ENCODE measurements at regions not wholly inside any gene's neighbourhood (a gene's known extent, or its start where the extent isn't known, plus 50 kb on each side); places are given as distances from the start of the nearest gene placed in this dataset.
"Not testable (repeated sequence)": the region's sequence is repeated elsewhere in the genome, so short reads cannot be mapped to it uniquely, and the experiment has no call there.

- DNase-seq (ENCODE audit: extremely low spot score) = no peak
- POLR2A ChIA-PET = no interaction called here
- no peak for TF ChIP-seq FOXK2 (IDR thresholded peaks at IDR 0.05)
- TF ChIP-seq BHLHE40 (IDR thresholded peaks at IDR 0.05; ENCODE audit: borderline replicate concordance) = no peak
- TF ChIP-seq ZNF384 (IDR thresholded peaks at IDR 0.05) = no peak
- TF ChIP-seq PKNOX1 (IDR thresholded peaks at IDR 0.05) = no peak
- no peak for TF ChIP-seq FOXA1 (IDR thresholded peaks at IDR 0.05)
- no peak for TF ChIP-seq TARDBP (IDR thresholded peaks at IDR 0.05)
- TF ChIP-seq CTBP1 (IDR thresholded peaks at IDR 0.05; ENCODE audit: borderline replicate concordance) = no peak
- no peak for TF ChIP-seq SP1 (IDR thresholded peaks at IDR 0.05)
- no peak for TF ChIP-seq L3MBTL2 (conservative IDR thresholded peaks at IDR 0.05)
- TF ChIP-seq ARNT (IDR thresholded peaks at IDR 0.05) = no peak
- no peak for TF ChIP-seq NFRKB (IDR thresholded peaks at IDR 0.05)
- no peak for TF ChIP-seq SUZ12 (IDR thresholded peaks at IDR 0.05)
- TF ChIP-seq FOXM1 (IDR thresholded peaks at IDR 0.05; ENCODE audit: borderline replicate concordance) = no peak
- no peak for TF ChIP-seq LEF1 (IDR thresholded peaks at IDR 0.05; ENCODE audit: borderline replicate concordance)
- TF ChIP-seq HDGF (IDR thresholded peaks at IDR 0.05; ENCODE audit: borderline replicate concordance) = no peak
- CTCF ChIA-PET = no interaction called here
These were observed 119.8 kb upstream of the FOXN2 start for GRCh38 chr2:48194641-48195040.

GRCh38 chr2:48195169-48195568 lies 119.3 kb upstream of the FOXN2 start:
- ChIA-PET CTCF (no interaction called here), POLR2A (no interaction called here)
- TF ChIP-seq FOXM1 (IDR thresholded peaks at IDR 0.05; ENCODE audit: borderline replicate concordance) (no peak), HDGF (IDR thresholded peaks at IDR 0.05; ENCODE audit: borderline replicate concordance) (no peak), SP1 (IDR thresholded peaks at IDR 0.05) (no peak)
- DNase-seq (ENCODE audit: extremely low spot score) = no peak

GRCh38 chr2:48197618-48198017 lies 116.9 kb upstream of the FOXN2 start:
- no peak for TF ChIP-seq NFRKB (IDR thresholded peaks at IDR 0.05)
- TF ChIP-seq CTBP1 (IDR thresholded peaks at IDR 0.05; ENCODE audit: borderline replicate concordance) = no peak
- TF ChIP-seq ELF4 (IDR thresholded peaks at IDR 0.05) = no peak
- TF ChIP-seq SUZ12 (IDR thresholded peaks at IDR 0.05) = no peak
- no peak for TF ChIP-seq SP1 (IDR thresholded peaks at IDR 0.05)
- TF ChIP-seq BHLHE40 (IDR thresholded peaks at IDR 0.05; ENCODE audit: borderline replicate concordance) = no peak
- TF ChIP-seq L3MBTL2 (conservative IDR thresholded peaks at IDR 0.05) = no peak
- no peak for TF ChIP-seq ARNT (IDR thresholded peaks at IDR 0.05)
- TF ChIP-seq FOXA1 (IDR thresholded peaks at IDR 0.05) = no peak
- no peak for TF ChIP-seq HDGF (IDR thresholded peaks at IDR 0.05; ENCODE audit: borderline replicate concordance)
- TF ChIP-seq PKNOX1 (IDR thresholded peaks at IDR 0.05) = no peak
- TF ChIP-seq TARDBP (IDR thresholded peaks at IDR 0.05) = no peak
- TF ChIP-seq LEF1 (IDR thresholded peaks at IDR 0.05; ENCODE audit: borderline replicate concordance) = no peak
- no peak for TF ChIP-seq ZNF384 (IDR thresholded peaks at IDR 0.05)
- no peak for TF ChIP-seq FOXM1 (IDR thresholded peaks at IDR 0.05; ENCODE audit: borderline replicate concordance)
- TF ChIP-seq FOXK2 (IDR thresholded peaks at IDR 0.05) = no peak
- POLR2A ChIA-PET = no interaction called here
- CTCF ChIA-PET = no interaction called here
- no peak for DNase-seq (ENCODE audit: extremely low spot score)

GRCh38 chr2:48198371-48198770 lies 116.1 kb upstream of the FOXN2 start:
- POLR2A ChIA-PET = no interaction called here
- DNase-seq (ENCODE audit: extremely low spot score) = no peak
- no peak for TF ChIP-seq PKNOX1 (IDR thresholded peaks at IDR 0.05)
- CTCF ChIA-PET = no interaction called here

- DNase-seq (ENCODE audit: extremely low spot score) = no peak
- CTCF ChIA-PET = no interaction called here
- POLR2A ChIA-PET = no interaction called here
- no peak for TF ChIP-seq L3MBTL2 (conservative IDR thresholded peaks at IDR 0.05)
- no peak for TF ChIP-seq CTBP1 (IDR thresholded peaks at IDR 0.05; ENCODE audit: borderline replicate concordance)
- TF ChIP-seq SP1 (IDR thresholded peaks at IDR 0.05) = no peak
- no peak for TF ChIP-seq BHLHE40 (IDR thresholded peaks at IDR 0.05; ENCODE audit: borderline replicate concordance)
- TF ChIP-seq SUZ12 (IDR thresholded peaks at IDR 0.05) = no peak
- no peak for TF ChIP-seq ARNT (IDR thresholded peaks at IDR 0.05)
These were observed 115.4 kb upstream of the FOXN2 start for GRCh38 chr2:48199070-48199469.

DNA sequence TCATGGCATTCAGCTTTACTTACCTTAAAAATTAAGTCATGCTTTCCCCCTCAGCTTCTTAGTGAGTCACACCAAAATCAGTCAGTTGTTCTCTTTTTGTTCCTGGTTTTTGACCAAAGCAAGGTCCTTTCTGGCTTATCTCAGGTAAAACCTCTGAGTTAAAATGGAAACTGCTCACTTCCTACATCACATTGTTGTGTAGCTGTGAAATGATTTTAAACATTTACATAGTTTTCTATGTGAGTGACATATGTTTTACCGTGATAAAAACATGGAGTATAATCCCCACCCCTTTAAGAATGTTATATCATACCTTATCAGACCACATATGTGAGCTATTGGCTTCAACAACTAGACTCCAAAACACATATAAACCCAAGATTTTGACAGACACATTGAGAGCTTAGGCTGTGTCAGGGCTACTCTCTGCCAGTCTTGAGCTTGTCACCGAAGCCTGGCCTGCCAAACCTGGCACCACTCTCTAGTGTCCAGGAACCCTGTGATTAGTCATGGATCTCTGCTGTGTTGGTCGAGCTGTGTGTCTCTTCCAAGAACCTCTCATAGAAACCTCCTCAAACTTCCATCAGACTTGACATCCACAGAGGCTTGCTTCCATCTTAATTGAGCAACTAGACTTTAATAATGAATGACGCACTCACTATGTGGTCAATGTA lies 113.7 kb upstream of the FOXN2 start:
- CTCF ChIA-PET = interaction anchor here (0.5 to 0.6 kb wide), 2 partner anchors 200 to 258 kb away, joined by 4 read pairs; no protein-coding TSS in a partner anchor
- TF ChIP-seq PKNOX1 (IDR thresholded peaks at IDR 0.05) (no peak), FOXM1 (IDR thresholded peaks at IDR 0.05; ENCODE audit: borderline replicate concordance) (no peak), FOXK2 (IDR thresholded peaks at IDR 0.05) (no peak), SUZ12 (IDR thresholded peaks at IDR 0.05) (no peak), L3MBTL2 (conservative IDR thresholded peaks at IDR 0.05) (no peak), LEF1 (IDR thresholded peaks at IDR 0.05; ENCODE audit: borderline replicate concordance) (no peak), NFRKB (IDR thresholded peaks at IDR 0.05) (no peak), TARDBP (IDR thresholded peaks at IDR 0.05) (no peak), HDGF (IDR thresholded peaks at IDR 0.05; ENCODE audit: borderline replicate concordance) (no peak), BHLHE40 (IDR thresholded peaks at IDR 0.05; ENCODE audit: borderline replicate concordance) (no peak), ELF4 (IDR thresholded peaks at IDR 0.05) (no peak), ARNT (IDR thresholded peaks at IDR 0.05) (no peak)
- POLR2A ChIA-PET = no interaction called here
- no peak for DNase-seq (ENCODE audit: extremely low spot score)

GRCh38 chr2:48201435-48201834 lies 113.0 kb upstream of the FOXN2 start:
- POLR2A ChIA-PET; DNase-seq (ENCODE audit: extremely low spot score): not testable (repeated sequence)
- CTCF ChIA-PET = interaction anchor here (0.6 kb wide), 1 partner anchor 257 kb away, joined by 4 read pairs; no protein-coding TSS in a partner anchor

All from HEK293T (cell line).